GM10847 (cell line): ENCODE measurements at regions not wholly inside any gene's neighbourhood (a gene's known extent, or its start where the extent isn't known, plus 50 kb on each side); places are given as distances from the start of the nearest gene placed in this dataset.

Source experiments
- POLR2A ChIP-seq: IDR thresholded peaks from 2 replicates; pipeline ENCODE4 v1.6.1; 2011; ENCODE audit not compliant: insufficient read length; ENCODE audit errors: extremely low read depth

- no peak for TF ChIP-seq POLR2A
Observed at GRCh38 chr1:39085174-39085573, 59.0 kb downstream of the NDUFS5 start.

DNA sequence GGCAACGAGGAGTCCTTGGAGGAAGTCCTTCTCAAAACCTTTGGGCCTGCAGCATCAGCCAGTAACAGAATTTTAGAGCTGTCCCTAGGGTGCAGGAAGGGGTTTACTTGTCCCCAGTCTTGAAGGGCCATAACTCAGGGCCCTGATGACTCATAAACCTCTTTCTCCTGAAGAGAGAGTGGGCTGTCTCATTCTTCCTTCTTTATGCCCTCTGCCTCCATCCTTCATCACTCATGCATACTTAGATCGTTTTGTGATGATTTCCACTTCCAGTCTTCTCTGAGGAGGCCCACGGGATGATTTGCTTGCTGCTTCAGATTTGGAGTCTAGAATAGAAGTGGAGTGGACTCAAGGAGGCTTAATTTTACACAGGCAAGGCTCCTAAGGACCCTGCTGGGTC lies 60.2 kb downstream of the NDUFS5 start:
- no peak for TF ChIP-seq POLR2A

GRCh38 chr1:39086865-39087409 lies 60.8 kb downstream of the NDUFS5 start:
- TF ChIP-seq POLR2A, result no peak

- TF ChIP-seq POLR2A, result no peak
Observed at GRCh38 chr1:39087435-39087834, 61.3 kb downstream of the NDUFS5 start.

GRCh38 chr1:39088658-39089057 lies 62.5 kb downstream of the NDUFS5 start:
- no peak for TF ChIP-seq POLR2A

- no peak for TF ChIP-seq POLR2A
Observed at GRCh38 chr1:39089931-39090521, 63.9 kb downstream of the NDUFS5 start.

- TF ChIP-seq POLR2A, result no peak
Observed at GRCh38 chr1:39090757-39091380, 64.7 kb downstream of the NDUFS5 start.

GRCh38 chr1:39091845-39092645 lies 65.9 kb downstream of the NDUFS5 start:
- TF ChIP-seq POLR2A, result no peak

DNA sequence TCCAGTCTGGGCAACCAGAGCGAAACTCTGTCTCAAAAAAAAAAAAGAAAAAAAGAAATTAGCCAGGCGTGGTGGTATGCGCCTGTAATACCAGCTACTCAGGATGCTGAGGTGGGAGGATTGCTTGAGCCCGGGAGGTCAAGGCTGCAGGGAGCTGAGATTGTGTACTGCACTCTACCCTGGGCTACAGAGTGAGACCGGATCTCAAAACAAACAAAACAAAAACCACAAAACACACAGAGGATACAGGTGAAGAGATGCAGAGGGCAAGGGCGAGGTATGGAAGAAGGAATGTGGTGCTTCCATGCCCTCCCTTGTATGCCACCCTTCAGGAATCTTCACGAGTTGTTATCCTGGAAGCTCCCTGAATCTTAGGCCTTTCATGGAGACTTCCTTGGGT lies 68.5 kb downstream of the NDUFS5 start:
- no peak for TF ChIP-seq POLR2A

DNA sequence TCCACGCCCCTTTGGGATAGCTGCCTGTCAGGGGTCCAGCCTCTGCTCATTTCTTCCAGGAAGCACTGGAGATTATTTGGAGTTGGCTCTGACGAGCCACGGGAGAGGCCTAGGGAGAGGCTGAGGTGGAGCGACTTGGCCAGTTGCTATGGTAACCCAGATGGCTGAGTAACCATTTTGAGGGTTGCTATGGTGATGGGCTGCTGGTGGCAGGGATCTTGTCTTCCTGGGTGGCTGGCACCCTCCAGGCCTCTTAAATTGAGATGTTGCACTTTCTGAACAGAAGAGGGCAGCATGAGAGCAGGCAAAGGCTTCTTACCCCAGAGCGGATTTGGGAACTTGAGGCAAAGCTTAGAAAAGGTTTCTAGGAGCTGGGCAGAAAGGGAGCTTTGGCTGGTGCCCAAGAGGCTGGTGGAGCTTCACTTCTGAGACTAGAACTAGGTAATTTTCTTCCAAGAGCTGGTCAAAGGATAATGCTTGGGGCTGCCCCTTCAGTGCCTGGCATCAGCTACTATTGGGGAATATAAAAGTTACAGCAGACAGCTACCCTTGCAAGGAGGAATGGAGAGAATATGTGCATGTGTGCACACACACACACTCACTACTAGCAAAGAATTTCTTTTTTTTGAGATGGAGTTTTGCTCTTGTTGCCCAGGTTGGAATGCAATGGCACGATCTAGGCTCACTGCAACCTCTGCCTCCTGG lies 72.5 kb downstream of the NDUFS5 start:
- TF ChIP-seq POLR2A, result no peak

DNA sequence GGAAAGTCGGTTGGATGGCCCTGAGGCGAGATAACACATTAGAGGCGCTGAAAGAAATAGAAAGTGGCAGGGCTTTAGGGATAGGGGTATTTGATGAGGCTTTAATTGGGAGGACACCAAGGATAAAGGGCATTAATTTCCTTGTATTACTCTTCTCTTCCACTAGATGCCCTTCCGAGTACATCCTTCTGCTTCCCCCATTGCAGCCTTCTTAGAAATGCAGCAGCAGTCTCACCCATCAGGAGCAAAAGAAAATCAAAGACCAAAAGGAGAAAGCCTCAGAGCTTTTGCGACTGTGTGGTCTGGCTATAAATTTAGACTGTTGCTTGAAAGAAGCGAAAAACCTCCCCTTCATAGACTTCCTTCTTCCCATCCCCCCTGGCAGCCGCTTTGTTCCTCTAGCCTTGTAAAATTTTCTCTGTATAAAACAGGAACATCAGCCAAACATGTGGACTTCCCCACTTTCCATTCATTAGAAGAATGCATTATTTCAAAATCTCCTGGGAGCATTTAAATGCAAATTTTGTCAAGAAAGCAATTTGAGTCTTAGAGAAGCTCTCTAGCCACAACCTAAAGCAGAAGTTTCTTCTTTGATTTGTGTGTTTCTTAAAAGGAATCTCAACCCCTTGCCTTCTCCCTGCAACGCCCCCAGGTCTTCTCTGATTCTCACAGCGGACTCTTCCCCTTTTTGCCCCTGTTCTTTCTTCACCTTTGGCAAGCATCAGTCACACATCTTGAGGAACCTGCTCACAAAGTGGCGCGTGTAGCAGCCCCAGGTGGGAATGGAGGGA lies 76.6 kb downstream of the NDUFS5 start:
- no peak for TF ChIP-seq POLR2A

DNA sequence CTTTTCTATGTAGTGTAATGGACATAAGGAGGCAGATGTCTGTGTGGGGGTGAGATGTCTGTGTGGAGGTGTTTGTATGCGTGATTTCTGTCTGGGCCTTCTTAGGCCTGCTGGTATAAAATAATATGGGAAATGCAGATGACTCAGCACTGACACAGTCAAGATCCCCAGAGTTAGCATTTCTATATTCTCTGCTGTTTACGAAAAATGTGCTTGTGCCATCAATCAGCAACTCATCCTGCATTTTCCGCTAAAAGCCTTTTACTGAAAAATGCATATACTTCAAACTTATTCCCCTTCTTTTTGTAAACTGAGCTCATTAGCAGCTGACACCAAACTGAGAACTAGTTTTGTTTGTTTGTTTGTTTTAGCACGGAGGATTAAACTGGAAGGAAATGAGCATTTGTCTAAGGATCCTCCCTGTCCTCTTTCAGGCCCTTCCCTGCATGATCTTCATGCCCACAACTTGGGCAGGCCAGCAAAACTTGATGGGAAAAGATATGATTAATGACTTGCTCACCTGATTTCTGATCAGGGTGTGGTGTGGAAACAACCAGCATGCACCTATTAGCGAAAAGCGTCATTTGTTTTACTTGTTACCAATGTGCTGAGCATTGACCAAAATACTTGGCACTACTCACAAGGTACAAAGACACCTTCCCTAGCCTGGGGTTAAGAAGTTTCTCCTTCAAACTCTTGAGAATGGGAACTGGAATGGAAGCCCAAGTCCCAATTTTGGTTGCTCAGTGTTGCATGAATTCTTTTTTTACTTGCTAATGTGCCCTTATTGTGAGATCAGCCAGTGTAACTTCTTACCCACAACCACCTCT lies 77.4 kb downstream of the NDUFS5 start:
- TF ChIP-seq POLR2A, result no peak

GRCh38 chr1:39104158-39105060 lies 78.3 kb downstream of the NDUFS5 start:
- no peak for TF ChIP-seq POLR2A
